Activated B cell treated with CpG ODN at 0.5 μM for 24 hours (primary cell): ENCODE measurements at regions not wholly inside any gene's neighbourhood (a gene's known extent, or its start where the extent isn't known, plus 50 kb on each side); places are given as distances from the start of the nearest gene placed in this dataset.

Experiments used
- ATAC-seq: fragments of 200-7000 bp; cut with Tn5 transposase; one replicate; pipeline ENCODE4 v1.10.0; 2021; ENCODE audit warnings: low read depth, mild to moderate bottlenecking, moderate library complexity
- CTCF ChIA-PET: fragments of 350-600 bp; sonication (Branson Sonifier 250); formaldehyde crosslinking; loops from one replicate; lab custom pipeline; 2021; ENCODE audit warnings: antibody characterized with exemption; lab: Charles Lee
- POLR2A ChIA-PET: fragments of 350-600 bp; sonication (Branson Sonifier 250); formaldehyde crosslinking; loops from one replicate; lab custom pipeline; 2021; ENCODE audit warnings: antibody characterized with exemption; lab: Charles Lee
- DNase-seq: peaks from one replicate; pipeline ENCODE4 v3.0.0; 2022
- H3K27ac Mint-ChIP-seq: one replicate; pipeline ENCODE4 v1.8.0; 2020; ENCODE audit warnings: mixed read lengths
- H3K27me3 Mint-ChIP-seq: one replicate; pipeline ENCODE4 v1.8.0; 2021; ENCODE audit warnings: mixed read lengths
- H3K36me3 Mint-ChIP-seq: one replicate; pipeline ENCODE4 v1.8.0; 2021; ENCODE audit warnings: low read depth, mixed read lengths
- H3K4me1 Mint-ChIP-seq: one replicate; pipeline ENCODE4 v1.8.0; 2021; ENCODE audit warnings: mixed read lengths
- H3K4me3 Mint-ChIP-seq: one replicate; pipeline ENCODE4 v1.8.0; 2020; ENCODE audit warnings: mild to moderate bottlenecking, mixed read lengths
- H3K9me3 Mint-ChIP-seq: one replicate; pipeline ENCODE4 v1.8.0; 2020; ENCODE audit warnings: mixed read lengths
- intact Hi-C: fragments of 100-400 bp; cut with micrococcal nuclease; formaldehyde crosslinking; loops from one replicate; pipeline ENCODE4 v1.15.1; 2024
- TF ChIP-seq, protein P1 (sequence below): fragments of 200-600 bp; IDR thresholded peaks from one replicate; pipeline ENCODE4 v1.8.0; 2022; ENCODE audit warnings: antibody characterized with exemption, mild to moderate bottlenecking

DNA sequence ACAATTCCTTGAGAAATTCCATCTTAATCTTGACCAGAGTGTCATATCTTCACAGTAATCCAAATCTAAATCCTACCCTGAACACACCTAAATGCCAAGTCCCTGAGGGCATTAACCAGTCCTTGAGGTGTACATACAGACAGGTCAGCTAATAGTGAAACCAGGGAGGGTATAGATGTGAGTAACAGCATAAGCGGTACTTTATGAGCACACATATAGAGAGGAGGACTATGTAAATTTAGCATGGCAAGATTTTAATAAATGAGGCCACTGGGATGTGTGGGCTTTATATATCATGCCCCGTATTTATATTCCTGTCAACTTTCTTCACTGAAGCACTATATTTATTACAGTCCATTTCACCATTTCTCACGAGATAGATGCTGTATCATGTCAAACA, 80.2 kb downstream of the GP2 start:
- TF ChIP-seq, protein P1, sequence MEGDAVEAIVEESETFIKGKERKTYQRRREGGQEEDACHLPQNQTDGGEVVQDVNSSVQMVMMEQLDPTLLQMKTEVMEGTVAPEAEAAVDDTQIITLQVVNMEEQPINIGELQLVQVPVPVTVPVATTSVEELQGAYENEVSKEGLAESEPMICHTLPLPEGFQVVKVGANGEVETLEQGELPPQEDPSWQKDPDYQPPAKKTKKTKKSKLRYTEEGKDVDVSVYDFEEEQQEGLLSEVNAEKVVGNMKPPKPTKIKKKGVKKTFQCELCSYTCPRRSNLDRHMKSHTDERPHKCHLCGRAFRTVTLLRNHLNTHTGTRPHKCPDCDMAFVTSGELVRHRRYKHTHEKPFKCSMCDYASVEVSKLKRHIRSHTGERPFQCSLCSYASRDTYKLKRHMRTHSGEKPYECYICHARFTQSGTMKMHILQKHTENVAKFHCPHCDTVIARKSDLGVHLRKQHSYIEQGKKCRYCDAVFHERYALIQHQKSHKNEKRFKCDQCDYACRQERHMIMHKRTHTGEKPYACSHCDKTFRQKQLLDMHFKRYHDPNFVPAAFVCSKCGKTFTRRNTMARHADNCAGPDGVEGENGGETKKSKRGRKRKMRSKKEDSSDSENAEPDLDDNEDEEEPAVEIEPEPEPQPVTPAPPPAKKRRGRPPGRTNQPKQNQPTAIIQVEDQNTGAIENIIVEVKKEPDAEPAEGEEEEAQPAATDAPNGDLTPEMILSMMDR: no peak
- CTCF ChIA-PET: no interaction called here
- H3K9me3 Mint-ChIP-seq: no peaks in the 10 kb centered on the region
- DNase-seq (no peak), ATAC-seq (no peak)
- H3K27me3 Mint-ChIP-seq: peaks cover 9% of the 10 kb centered on the region
- intact Hi-C loops: no loop called here
- no peak overlapping the region for H3K27ac Mint-ChIP-seq
- H3K36me3 Mint-ChIP-seq: no peaks in the 10 kb centered on the region
- POLR2A ChIA-PET: no interaction called here
- H3K4me1 Mint-ChIP-seq: no peaks in the 10 kb centered on the region
- H3K4me3 Mint-ChIP-seq: no peak overlapping the region

DNA sequence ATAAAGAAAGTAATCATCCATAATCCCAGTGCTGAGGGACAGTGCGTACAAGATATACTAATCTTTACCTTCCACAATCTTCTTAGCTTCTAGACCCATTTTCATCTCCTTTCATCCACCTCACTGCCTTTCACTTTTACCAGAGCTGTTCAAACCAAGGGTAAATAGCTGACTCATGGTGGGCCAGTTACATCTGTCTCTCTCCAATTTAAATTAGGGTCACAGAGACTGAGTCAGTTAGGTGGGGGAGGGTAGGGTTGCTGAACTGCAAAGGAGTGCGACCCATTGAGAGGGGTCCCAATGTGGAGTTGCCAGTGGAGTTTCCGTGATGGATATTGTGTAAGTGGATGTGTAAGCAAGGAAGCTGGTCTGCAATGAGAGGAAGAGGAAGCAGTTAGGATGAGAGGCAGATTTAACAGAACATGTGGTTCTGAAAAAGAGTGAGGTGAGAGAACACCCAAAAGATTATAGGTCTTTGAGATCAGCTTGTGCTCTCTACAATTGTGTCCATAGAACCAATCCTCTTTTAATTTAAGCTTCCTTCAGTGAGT, 83.5 kb downstream of the GP2 start:
- no peak for DNase-seq
- Mint-ChIP-seq H3K4me3 (no peak overlapping the region), H3K36me3 (no peaks in the 10 kb centered on the region), H3K27ac (no peak overlapping the region), H3K4me1 (no peaks in the 10 kb centered on the region), H3K9me3 (no peaks in the 10 kb centered on the region), H3K27me3 (peaks cover 8% of the 10 kb centered on the region)
- TF ChIP-seq, protein P1: no peak
- intact Hi-C loops: no loop called here
- ChIA-PET CTCF (no interaction called here), POLR2A (no interaction called here)
- ATAC-seq: no peak

DNA sequence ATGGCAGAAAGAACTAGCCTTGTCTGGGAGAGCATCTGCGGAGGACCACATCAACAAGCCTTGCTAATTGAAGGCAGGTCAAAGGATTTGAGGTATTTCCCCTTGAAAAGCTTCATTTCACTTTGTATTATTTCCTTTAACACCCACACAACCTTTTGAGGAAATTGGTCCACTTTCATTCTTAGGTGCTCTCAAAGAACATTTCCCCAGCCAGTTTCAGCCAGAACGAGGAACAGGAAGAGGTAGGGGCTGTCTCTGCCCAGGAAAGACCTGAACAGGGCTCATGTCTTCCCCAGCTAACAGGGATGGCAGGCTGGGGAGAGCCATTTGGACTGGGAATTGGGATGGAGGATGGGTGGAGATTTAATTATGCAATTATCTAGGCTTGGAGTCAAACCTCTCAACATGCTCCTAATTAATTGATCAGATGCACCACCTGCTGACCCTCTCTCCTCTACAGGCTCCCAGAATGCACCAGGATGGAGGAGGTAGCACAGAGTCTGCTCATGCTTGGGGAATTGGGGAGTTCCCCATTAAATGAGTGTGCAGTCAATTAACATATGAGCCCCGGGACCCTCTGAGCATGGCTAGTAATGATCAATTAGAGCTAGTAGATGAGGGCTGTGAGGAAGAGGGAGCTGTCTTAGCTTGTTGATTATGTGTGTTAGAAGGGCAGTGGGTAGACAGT, 84.6 kb downstream of the GP2 start:
- ChIA-PET POLR2A (no interaction called here), CTCF (no interaction called here)
- H3K27ac Mint-ChIP-seq: no peak overlapping the region

DNA sequence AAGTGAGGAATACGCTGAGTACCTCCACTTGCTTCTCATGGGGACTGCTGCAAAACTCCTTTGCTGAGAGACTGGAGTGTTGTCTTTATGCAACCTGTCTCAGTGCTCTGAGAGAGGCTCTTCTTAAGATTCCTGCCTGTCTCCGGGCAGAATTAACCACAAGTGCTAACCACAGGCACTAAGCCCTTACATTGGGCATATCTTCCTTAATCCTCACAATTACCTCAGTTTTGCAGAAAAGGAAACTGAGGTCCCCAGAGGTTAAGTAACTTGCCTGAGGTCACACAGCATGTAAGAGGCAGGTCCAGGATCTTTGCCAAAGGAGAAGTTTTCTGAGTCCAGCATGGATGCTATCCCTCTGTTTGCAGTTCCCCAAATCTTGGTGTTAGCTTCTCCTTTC, 86.0 kb downstream of the GP2 start:
- intact Hi-C loops: no loop called here
- H3K27me3 Mint-ChIP-seq: peaks cover 15% of the 10 kb centered on the region
- CTCF ChIA-PET: no interaction called here
- POLR2A ChIA-PET: no interaction called here
- no peaks in the 10 kb centered on the region for H3K9me3 Mint-ChIP-seq
- H3K27ac Mint-ChIP-seq: no peak overlapping the region
- no peaks in the 10 kb centered on the region for H3K36me3 Mint-ChIP-seq
- ATAC-seq: no peak
- TF ChIP-seq, protein P1: no peak
- H3K4me3 Mint-ChIP-seq: no peak overlapping the region
- no peaks in the 10 kb centered on the region for H3K4me1 Mint-ChIP-seq
- no peak for DNase-seq

More for the DNA sequence above, 84.6 kb downstream of the GP2 start:
- intact Hi-C loops: no loop called here
- peaks cover 13% of the 10 kb centered on the region for H3K27me3 Mint-ChIP-seq
- H3K9me3 Mint-ChIP-seq: no peaks in the 10 kb centered on the region
- ATAC-seq (no peak), DNase-seq (no peak)
- H3K4me1 Mint-ChIP-seq: no peaks in the 10 kb centered on the region
- TF ChIP-seq, protein P1: no peak
- no peaks in the 10 kb centered on the region for H3K36me3 Mint-ChIP-seq
- no peak overlapping the region for H3K4me3 Mint-ChIP-seq

DNA sequence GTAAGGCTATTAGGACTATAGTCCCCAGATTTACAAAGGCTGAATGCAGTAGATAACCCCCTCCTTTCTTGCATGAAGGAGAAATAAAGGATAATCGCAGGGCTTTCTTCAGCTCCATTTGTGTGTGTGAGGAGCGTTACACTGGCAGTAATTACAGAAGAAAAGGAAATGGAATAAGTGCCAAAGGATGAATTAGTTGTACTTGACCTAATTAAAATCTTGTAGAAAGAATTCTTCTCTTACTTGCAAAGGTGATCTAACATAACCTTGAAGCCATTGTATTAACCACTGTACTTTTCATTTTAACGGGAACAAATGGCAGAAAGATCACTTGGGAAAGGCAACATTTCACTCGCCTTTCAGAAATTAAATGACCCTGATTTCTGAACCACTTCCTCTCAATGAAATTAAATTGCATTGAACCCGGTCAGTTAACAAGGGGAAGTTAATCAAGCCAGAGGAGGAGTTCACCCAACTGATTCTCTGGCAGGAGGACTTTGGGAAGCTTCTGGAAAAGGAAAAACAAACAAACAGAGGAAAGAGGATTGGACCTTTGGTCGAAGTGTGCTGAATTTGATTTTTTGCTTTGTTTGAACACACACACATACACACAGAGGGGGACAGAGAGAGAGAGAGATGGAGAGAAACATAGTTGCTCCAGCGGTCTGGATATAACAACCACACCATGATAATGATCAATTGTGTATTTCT, 90.6 kb downstream of the GP2 start:
- H3K4me1 Mint-ChIP-seq: no peaks in the 10 kb centered on the region
- intact Hi-C loops: no loop called here
- CTCF ChIA-PET: no interaction called here
- H3K36me3 Mint-ChIP-seq: no peaks in the 10 kb centered on the region
- DNase-seq: no peak
- POLR2A ChIA-PET: no interaction called here
- no peak for ATAC-seq
- H3K27me3 Mint-ChIP-seq: peaks cover 10% of the 10 kb centered on the region
- TF ChIP-seq, protein P1: no peak
- H3K4me3 Mint-ChIP-seq: no peak overlapping the region
- H3K27ac Mint-ChIP-seq: no peak overlapping the region
- H3K9me3 Mint-ChIP-seq: no peaks in the 10 kb centered on the region
